ENCODE measurements at regions not wholly inside any gene's neighbourhood (a gene's known extent, or its start where the extent isn't known, plus 50 kb on each side); places are given as distances from the start of the nearest gene placed in this dataset.

DNA sequence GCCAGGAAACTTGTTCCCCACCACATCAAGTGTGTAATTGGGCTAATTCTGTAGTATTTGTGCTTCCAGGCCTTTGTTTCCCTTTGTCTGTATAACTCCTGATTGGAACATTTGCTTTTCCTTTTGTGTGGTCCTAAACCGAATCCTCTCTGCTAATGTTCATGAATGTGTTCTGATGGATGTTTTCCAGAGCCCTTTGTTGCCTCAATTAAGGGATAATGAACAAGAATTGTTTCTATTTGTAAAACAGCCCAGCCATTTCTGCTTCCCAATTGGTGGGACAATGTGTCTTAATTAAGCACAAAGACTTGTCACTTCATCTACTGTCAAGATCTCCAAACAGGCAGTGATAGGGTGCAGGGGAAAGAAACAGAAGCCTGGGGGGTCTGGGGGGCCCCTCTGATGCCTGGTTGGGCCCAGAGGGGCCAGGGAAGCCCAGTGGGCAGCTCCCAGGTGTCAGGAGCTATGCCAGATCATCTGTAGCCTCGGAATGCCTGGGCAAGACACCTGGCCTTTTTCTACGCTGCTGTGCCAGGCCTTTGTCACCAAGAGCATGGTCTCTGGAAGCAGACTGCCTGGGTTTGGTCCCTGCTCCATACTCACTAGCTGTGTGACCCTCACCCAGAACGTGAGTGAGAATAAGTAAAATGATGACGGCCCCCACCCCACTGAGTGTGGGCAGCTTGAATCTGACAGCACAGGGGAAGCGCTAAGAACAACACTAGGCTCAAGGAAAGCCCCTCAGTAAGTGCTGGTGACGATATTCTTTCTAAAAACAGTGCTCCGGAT, 116.6 kb upstream of the PRR20G start:
- TF ChIP-seq RNF2 (IDR thresholded peaks at IDR 0.05; ENCODE audit: borderline replicate concordance, low read depth) (no peak), PBX3 (IDR thresholded peaks at IDR 0.05) (no peak), POLR2A (IDR thresholded peaks at IDR 0.05; ENCODE audit: low read length) (no peak), REST (IDR thresholded peaks at IDR 0.05) (no peak), EP300 (IDR thresholded peaks at IDR 0.05) (no peak), CBX8 (IDR thresholded peaks at IDR 0.05) (no peak), TP53 (CRISPR knock-in tag; IDR thresholded peaks at IDR 0.05) (no peak), CTCF (IDR thresholded peaks at IDR 0.05) (no peak), SMC3 (IDR thresholded peaks at IDR 0.05) (no peak), FOSB (CRISPR knock-in tag; IDR thresholded peaks at IDR 0.05) (no peak)
- TF ChIP-seq, protein P1, sequence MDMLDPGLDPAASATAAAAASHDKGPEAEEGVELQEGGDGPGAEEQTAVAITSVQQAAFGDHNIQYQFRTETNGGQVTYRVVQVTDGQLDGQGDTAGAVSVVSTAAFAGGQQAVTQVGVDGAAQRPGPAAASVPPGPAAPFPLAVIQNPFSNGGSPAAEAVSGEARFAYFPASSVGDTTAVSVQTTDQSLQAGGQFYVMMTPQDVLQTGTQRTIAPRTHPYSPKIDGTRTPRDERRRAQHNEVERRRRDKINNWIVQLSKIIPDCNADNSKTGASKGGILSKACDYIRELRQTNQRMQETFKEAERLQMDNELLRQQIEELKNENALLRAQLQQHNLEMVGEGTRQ (IDR thresholded peaks at IDR 0.05) = no peak
- TF ChIP-seq, protein P2, sequence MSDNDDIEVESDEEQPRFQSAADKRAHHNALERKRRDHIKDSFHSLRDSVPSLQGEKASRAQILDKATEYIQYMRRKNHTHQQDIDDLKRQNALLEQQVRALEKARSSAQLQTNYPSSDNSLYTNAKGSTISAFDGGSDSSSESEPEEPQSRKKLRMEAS (IDR thresholded peaks at IDR 0.05) = no peak
